ENCODE measurements at regions not wholly inside any gene's neighbourhood (a gene's known extent, or its start where the extent isn't known, plus 50 kb on each side); places are given as distances from the start of the nearest gene placed in this dataset.

GRCh38 chr15:81858586-81858985, 187.2 kb downstream of the MEX3B start:
- no peak for TF ChIP-seq CTCF (IDR thresholded peaks at IDR 0.05; ENCODE audit: insufficient read depth, low read length, poor library complexity, severe bottlenecking)
- H3K4me3 ChIP-seq (replicated peaks; ENCODE audit: low read depth, low read length) = no peak overlapping the region
- no peaks in the 10 kb centered on the region; the same call in 1 of the 2 replicates for H3K27me3 ChIP-seq (replicated peaks; ENCODE audit: control insufficient read depth, insufficient read depth, low read length)
- H3K36me3 ChIP-seq (ENCODE audit: control insufficient read depth, insufficient read depth, low read length) = no peaks in the 10 kb centered on the region
- DNase-seq (ENCODE audit: extremely low read depth, insufficient read length) = no peak

- no peak for TF ChIP-seq CTCF (IDR thresholded peaks at IDR 0.05; ENCODE audit: insufficient read depth, low read length, poor library complexity, severe bottlenecking)
- Histone ChIP-seq H3K36me3 (ENCODE audit: control insufficient read depth, insufficient read depth, low read length) (no peaks in the 10 kb centered on the region), H3K27me3 (replicated peaks; ENCODE audit: control insufficient read depth, insufficient read depth, low read length) (no peaks in the 10 kb centered on the region; the same call in 1 of the 2 replicates), H3K4me3 (replicated peaks; ENCODE audit: low read depth, low read length) (no peak overlapping the region)
- DNase-seq (ENCODE audit: extremely low read depth, insufficient read length) = no peak
These were observed 187.7 kb downstream of the MEX3B start for GRCh38 chr15:81858136-81858535.

- DNase-seq (ENCODE audit: extremely low read depth, insufficient read length) = no peak
- Histone ChIP-seq H3K4me3 (replicated peaks; ENCODE audit: low read depth, low read length) (no peak overlapping the region), H3K27me3 (replicated peaks; ENCODE audit: control insufficient read depth, insufficient read depth, low read length) (no peaks in the 10 kb centered on the region; the same call in 1 of the 2 replicates), H3K36me3 (ENCODE audit: control insufficient read depth, insufficient read depth, low read length) (no peaks in the 10 kb centered on the region)
- TF ChIP-seq CTCF (IDR thresholded peaks at IDR 0.05; ENCODE audit: insufficient read depth, low read length, poor library complexity, severe bottlenecking) = no peak
These were observed 189.2 kb downstream of the MEX3B start for GRCh38 chr15:81856634-81857026.

GRCh38 chr15:81856001-81856633, 189.7 kb downstream of the MEX3B start:
- H3K36me3 ChIP-seq (ENCODE audit: control insufficient read depth, insufficient read depth, low read length) = no peaks in the 10 kb centered on the region
- DNase-seq (ENCODE audit: extremely low read depth, insufficient read length) = no peak
- H3K27me3 ChIP-seq (replicated peaks; ENCODE audit: control insufficient read depth, insufficient read depth, low read length) = no peaks in the 10 kb centered on the region; the same call in 1 of the 2 replicates
- H3K4me3 ChIP-seq (replicated peaks; ENCODE audit: low read depth, low read length) = no peak overlapping the region
- no peak for TF ChIP-seq CTCF (IDR thresholded peaks at IDR 0.05; ENCODE audit: insufficient read depth, low read length, poor library complexity, severe bottlenecking)

- H3K4me3 ChIP-seq (replicated peaks; ENCODE audit: low read depth, low read length) = no peak overlapping the region
- no peaks in the 10 kb centered on the region for H3K36me3 ChIP-seq (ENCODE audit: control insufficient read depth, insufficient read depth, low read length)
- no peak for DNase-seq (ENCODE audit: extremely low read depth, insufficient read length)
- no peak for TF ChIP-seq CTCF (IDR thresholded peaks at IDR 0.05; ENCODE audit: insufficient read depth, low read length, poor library complexity, severe bottlenecking)
- H3K27me3 ChIP-seq (replicated peaks; ENCODE audit: control insufficient read depth, insufficient read depth, low read length) = no peaks in the 10 kb centered on the region; the same call in 1 of the 2 replicates
These were observed 192.6 kb downstream of the MEX3B start for GRCh38 chr15:81853150-81853748.

Measured in GM06990 (cell line).